ENCODE measurements at regions not wholly inside any gene's neighbourhood (a gene's known extent, or its start where the extent isn't known, plus 50 kb on each side); places are given as distances from the start of the nearest gene placed in this dataset.

- Histone ChIP-seq H3K4me3 (no peak overlapping the region), H3K27ac (no peak overlapping the region), H3K9me3 (no peaks in the 10 kb centered on the region), H3K4me1 (no peaks in the 10 kb centered on the region), H3K27me3 (replicated peaks in 1 of 7) (no peaks in the 10 kb centered on the region), H3K36me3 (no peaks in the 10 kb centered on the region)
- TF ChIP-seq CTCF (IDR thresholded peaks at IDR 0.05 in 8 of 11, conservative IDR thresholded peaks at IDR 0.05 in 3 of 11), result no peak
- no peak for TF ChIP-seq POLR2AphosphoS5 (IDR thresholded peaks at IDR 0.05)
- no peak for TF ChIP-seq POLR2A (IDR thresholded peaks at IDR 0.05)
- DNase-seq, result no peak
- intact Hi-C loops (cut with DNase I; ENCODE audit: low total_unique reads), result no loop called here
- WGBS, 5 donors, result 48 to 85% (median 53%) methylated on average over 3 of the region's 3 CpGs
Measured at GRCh38 chr5:164191240-164191639, 685.8 kb downstream of the MAT2B start.

GRCh38 chr5:164202338-164202737 lies 696.9 kb downstream of the MAT2B start:
- Histone ChIP-seq H3K9me3 (peaks cover 0 to 12% (median 0%) of the 10 kb centered on the region in 8 donors), H3K27ac (no peak overlapping the region), H3K27me3 (replicated peaks in 1 of 7) (no peaks in the 10 kb centered on the region), H3K4me1 (no peaks in the 10 kb centered on the region), H3K4me3 (no peak overlapping the region), H3K36me3 (no peaks in the 10 kb centered on the region)
- 71 to 86% (median 78%) methylated on average over 2 of the region's 2 CpGs for WGBS, 5 donors
- no peak for DNase-seq
- TF ChIP-seq POLR2A (IDR thresholded peaks at IDR 0.05) (no peak), CTCF (IDR thresholded peaks at IDR 0.05 in 8 of 11, conservative IDR thresholded peaks at IDR 0.05 in 3 of 11) (no peak), POLR2AphosphoS5 (IDR thresholded peaks at IDR 0.05) (no peak)
- intact Hi-C loops (cut with DNase I; ENCODE audit: low total_unique reads), result no loop called here

GRCh38 chr5:164203581-164204225 lies 698.3 kb downstream of the MAT2B start:
- Histone ChIP-seq H3K9me3 (peaks cover 0 to 12% (median 0%) of the 10 kb centered on the region in 8 donors), H3K36me3 (no peaks in the 10 kb centered on the region), H3K4me1 (no peaks in the 10 kb centered on the region), H3K27ac (no peak overlapping the region), H3K27me3 (replicated peaks in 1 of 7) (no peaks in the 10 kb centered on the region), H3K4me3 (no peak overlapping the region)
- 71 to 83% (median 76%) methylated on average over 4 of the region's 4 CpGs for WGBS, 5 donors
- DNase-seq, result no peak
- intact Hi-C loops (cut with DNase I; ENCODE audit: low total_unique reads), result no loop called here
- TF ChIP-seq CTCF (IDR thresholded peaks at IDR 0.05 in 8 of 11, conservative IDR thresholded peaks at IDR 0.05 in 3 of 11), result no peak
- no peak for TF ChIP-seq POLR2A (IDR thresholded peaks at IDR 0.05)
- TF ChIP-seq POLR2AphosphoS5 (IDR thresholded peaks at IDR 0.05), result no peak

GRCh38 chr5:164204338-164204946 lies 699.0 kb downstream of the MAT2B start:
- Histone ChIP-seq H3K27me3 (replicated peaks in 1 of 7) (no peaks in the 10 kb centered on the region), H3K4me3 (no peak overlapping the region), H3K9me3 (peaks cover 0 to 6% (median 0%) of the 10 kb centered on the region in 8 donors), H3K36me3 (no peaks in the 10 kb centered on the region), H3K27ac (no peak overlapping the region), H3K4me1 (no peaks in the 10 kb centered on the region)
- intact Hi-C loops (cut with DNase I; ENCODE audit: low total_unique reads), result no loop called here
- no peak for DNase-seq
- TF ChIP-seq POLR2AphosphoS5 (IDR thresholded peaks at IDR 0.05) (no peak), CTCF (IDR thresholded peaks at IDR 0.05 in 8 of 11, conservative IDR thresholded peaks at IDR 0.05 in 3 of 11) (no peak), POLR2A (IDR thresholded peaks at IDR 0.05) (no peak)
- WGBS, 5 donors, result 68 to 74% (median 70%) methylated on average over 4 of the region's 4 CpGs
